Right ventricle myocardium superior (tissue), 1 donor: ENCODE measurements at regions not wholly inside any gene's neighbourhood (a gene's known extent, or its start where the extent isn't known, plus 50 kb on each side); places are given as distances from the start of the nearest gene placed in this dataset.

Experiments
- ATAC-seq: fragments of 200-7000 bp; cut with Tn5 transposase; one replicate; pipeline ENCODE4 v1.9.1; 2020; ENCODE audit warnings: mild to moderate bottlenecking; ENCODE audit not compliant: poor library complexity
- DNase-seq: peaks from one replicate; pipeline ENCODE4 v3.0.0-alpha.2; 2020
- intact Hi-C: fragments of 100-400 bp; cut with DNase I; formaldehyde crosslinking; loops from one replicate; pipeline ENCODE4 v1.11.2; 2022
- donor health status: DM: no; HTN: yes; CAD: no; lungs with severe emphysema.

DNA sequence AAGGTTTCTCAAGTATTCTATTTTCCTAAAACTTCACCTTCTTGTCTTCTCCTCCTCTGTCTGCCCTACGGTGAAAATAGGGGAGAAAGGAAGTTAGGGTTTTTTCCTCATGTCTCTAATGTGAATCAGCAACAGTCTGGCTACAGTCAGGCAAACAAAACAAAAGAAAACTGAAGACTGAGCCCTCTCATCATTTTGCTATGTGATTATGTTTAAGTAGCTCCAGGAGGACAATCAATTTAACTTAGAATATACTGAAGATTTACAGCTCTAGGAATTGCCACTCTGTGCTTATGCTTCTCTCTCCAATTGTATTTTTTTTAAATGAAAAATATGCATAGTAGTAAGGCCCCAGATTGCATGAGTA lies 316.2 kb downstream of the GPAT3 start:
- ATAC-seq (no peak), DNase-seq (no peak)
- intact Hi-C loops = no loop called here

DNA sequence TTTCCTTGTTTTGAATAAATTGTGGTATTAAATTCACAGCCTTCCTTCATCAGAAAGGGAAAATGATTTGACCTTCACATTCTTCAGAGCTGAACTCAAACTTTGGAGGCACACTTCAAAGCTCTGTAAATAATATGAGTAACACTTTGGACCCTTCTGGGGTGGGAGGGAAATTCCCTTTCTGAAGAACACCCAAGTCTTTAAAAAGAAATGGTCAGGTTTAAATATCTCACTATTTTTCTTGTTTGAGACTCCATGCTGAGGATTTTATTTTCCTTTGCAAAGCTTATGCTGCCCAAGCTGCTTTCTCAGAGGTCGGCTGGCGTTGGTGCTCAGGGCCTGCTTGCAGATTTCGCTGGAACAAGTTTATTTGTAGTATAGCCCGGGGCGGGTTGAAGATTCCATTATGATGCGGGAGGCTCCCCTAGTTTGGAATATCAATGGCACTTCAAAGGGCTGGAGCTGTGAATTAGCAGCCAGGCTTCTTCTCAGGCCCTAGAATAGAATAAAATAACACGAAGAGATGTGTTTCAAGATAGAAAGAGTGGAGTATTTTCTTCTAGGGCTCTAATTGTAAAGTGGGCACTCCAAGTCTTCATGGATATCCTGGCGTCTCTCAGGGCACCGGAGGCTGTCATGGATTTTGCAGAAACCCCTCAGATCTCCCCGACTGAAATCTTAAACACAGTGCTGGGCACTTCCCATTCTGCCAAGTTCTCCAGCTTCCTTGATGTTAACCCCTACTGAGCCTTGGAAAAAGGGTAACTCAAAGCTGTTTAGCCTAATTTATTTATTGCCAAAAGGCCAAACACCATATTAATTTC lies 315.6 kb downstream of the GPAT3 start:
- DNase-seq (no peak), ATAC-seq (no peak)
- intact Hi-C loops = no loop called here

GRCh38 chr4:83850435-83850834 lies 314.5 kb downstream of the GPAT3 start:
- no peak for DNase-seq
- no peak for ATAC-seq
- intact Hi-C loops = no loop called here

GRCh38 chr4:83846193-83846830 lies 310.4 kb downstream of the GPAT3 start:
- ATAC-seq (peak; percentile 85), DNase-seq (no peak)
- intact Hi-C loops = loop anchor here (2.0 kb wide), 1 partner anchor 66 kb away; no protein-coding TSS in a partner anchor

DNA sequence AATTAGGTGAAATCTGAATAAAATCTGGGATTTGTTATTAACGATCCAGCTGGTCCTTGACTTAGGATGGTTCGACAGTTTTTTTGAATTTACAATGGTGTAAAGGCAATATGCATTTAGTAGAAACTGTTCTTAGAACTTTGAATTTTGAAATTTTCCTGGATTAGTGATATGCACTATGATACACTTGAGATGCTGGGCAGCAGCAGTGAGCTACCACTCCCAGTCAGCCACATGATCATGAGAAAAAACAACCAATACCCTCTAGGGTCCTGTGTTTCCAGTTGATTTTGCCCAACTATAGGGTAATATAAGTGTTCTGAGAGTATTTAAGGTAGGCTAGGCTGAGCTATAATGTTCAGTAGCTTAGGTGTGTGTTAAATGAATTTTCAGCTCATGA lies 303.7 kb downstream of the GPAT3 start:
- ATAC-seq (no peak), DNase-seq (no peak)
- intact Hi-C loops = no loop called here

GRCh38 chr4:83837614-83838308 lies 301.9 kb downstream of the GPAT3 start:
- ATAC-seq (peak; percentile 98), DNase-seq (no peak)
- intact Hi-C loops = no loop called here

- DNase-seq = no peak
Observed at GRCh38 chr4:83833920-83834319, 298.0 kb downstream of the GPAT3 start.

GRCh38 chr4:83832110-83832825 lies 296.4 kb downstream of the GPAT3 start:
- intact Hi-C loops = no loop called here
- ATAC-seq (no peak), DNase-seq (no peak)

More at GRCh38 chr4:83833920-83834319, 298.0 kb downstream of the GPAT3 start:
- ATAC-seq = no peak
- intact Hi-C loops = no loop called here

- DNase-seq (no peak), ATAC-seq (no peak)
- intact Hi-C loops = no loop called here
Observed at GRCh38 chr4:83831588-83831987, 295.7 kb downstream of the GPAT3 start.

DNA sequence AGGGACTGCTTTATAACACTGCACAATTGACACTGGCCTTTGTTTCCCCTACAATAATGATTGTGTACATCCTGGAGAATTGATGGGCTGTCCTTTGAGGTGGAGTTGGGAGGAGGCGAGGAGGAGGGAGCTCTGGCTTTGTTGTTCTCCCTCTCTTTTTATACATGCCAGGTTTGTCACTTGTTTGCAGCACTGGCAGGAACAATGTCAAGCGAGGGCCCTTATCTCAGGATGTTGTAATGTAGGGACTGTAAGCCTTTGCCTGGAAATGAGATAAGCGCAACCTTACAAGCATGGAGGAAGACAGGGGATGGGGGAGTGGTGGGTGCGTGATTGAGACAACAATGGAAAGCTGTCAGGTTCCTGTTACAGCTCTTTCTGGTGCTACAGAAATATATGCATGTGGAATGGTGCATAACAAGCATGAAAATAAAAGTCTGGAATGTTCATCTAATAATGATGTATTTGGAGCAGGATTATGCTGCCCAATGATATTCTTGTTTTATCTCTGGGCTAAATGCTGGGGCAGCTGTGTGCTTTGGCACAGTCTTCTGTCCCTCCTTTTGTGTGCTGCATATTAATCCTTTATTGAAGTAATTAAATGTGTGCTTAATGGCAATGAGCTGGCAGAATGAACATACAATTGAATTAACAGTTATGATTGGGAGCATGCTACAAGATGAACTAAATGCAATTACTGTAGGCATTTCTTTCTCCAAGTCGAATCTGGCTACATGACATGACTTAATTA lies 294.4 kb downstream of the GPAT3 start:
- intact Hi-C loops = no loop called here
- DNase-seq (peak; percentile 37), ATAC-seq (peak; percentile 98)

GRCh38 chr4:83828601-83829000 lies 292.7 kb downstream of the GPAT3 start:
- intact Hi-C loops = no loop called here
- ATAC-seq = no peak
- no peak for DNase-seq

DNA sequence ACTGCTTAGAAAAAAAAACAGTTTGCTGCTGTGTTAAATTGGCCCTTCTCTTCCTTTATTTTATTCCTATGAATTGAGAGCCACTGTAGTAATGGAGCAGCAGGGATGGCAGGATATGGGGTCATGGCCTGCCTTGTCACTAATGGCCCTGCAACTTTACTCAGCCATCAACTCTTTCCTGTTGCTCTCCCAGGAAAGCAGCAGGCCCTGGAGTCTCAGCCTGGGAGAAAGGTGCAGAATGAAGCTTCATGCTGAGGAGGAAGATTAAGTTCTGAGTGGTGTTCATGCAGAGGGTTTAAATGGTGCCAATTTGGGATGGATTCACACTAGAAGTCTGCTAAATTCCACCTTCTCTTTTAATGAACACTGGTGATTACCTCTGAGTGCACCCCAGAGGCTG lies 285.6 kb downstream of the GPAT3 start:
- intact Hi-C loops = no loop called here
- ATAC-seq (no peak), DNase-seq (no peak)

DNA sequence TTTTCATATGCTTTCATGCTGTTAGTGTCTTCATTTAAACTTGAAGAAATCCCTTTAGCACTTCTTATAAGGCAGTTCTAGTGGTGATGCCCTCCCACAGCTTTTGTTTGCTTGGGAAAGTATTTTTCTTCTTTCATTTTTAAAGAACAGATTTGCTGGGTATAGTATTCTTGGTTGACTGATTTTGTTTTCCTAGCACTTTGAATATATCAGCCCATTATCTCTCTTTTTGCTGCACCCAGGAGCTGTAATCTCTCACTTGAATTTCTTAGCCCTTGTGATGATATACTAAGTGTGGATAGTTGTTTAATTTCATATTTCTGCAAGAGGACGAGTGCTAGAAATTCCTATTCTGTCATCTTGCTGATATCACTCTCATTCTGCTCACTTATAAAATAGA lies 283.7 kb downstream of the GPAT3 start:
- DNase-seq (no peak), ATAC-seq (no peak)
- intact Hi-C loops = no loop called here

- DNase-seq (no peak), ATAC-seq (no peak)
- intact Hi-C loops = no loop called here
Observed at GRCh38 chr4:83810428-83810827, 274.5 kb downstream of the GPAT3 start.

DNA sequence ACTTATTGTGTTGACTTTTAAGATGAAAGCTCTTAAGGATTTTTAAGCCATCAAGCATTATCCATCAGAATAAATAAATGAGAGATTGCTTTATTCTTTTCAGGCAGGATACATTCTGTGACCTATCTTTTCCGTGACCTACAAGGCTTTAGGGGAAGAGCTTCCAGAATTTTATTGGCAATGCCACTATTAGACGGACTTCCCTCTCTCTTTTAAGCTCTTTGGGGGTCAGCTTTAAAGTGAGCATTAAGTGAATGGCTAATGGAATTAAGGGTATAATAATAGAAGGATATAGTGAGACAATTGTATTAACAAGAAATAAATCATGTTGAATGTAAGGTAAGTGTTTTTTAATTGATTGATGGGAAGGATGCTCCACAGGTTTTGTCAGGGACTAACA lies 273.7 kb downstream of the GPAT3 start:
- intact Hi-C loops = no loop called here
- no peak for ATAC-seq
- DNase-seq = no peak

DNA sequence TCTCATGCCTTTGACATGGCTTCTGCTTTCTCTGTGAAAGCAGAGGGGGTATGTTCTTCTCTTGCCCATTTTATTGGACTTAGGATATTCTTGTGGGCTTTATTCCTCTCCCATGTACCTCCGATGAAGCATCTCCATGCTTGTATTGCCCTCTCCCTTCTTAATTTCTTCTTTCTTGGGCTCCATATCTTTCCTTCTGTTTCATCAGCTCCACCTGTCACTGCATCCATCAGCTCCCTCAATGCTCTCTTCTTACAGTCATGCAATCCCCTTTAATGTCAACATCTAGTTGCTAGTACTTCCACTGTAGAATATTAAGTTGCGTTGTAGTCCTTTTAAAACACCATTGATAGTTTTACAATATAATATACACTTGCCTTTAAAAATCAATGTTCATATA lies 257.6 kb downstream of the GPAT3 start:
- intact Hi-C loops = no loop called here
- ATAC-seq (no peak), DNase-seq (no peak)

DNA sequence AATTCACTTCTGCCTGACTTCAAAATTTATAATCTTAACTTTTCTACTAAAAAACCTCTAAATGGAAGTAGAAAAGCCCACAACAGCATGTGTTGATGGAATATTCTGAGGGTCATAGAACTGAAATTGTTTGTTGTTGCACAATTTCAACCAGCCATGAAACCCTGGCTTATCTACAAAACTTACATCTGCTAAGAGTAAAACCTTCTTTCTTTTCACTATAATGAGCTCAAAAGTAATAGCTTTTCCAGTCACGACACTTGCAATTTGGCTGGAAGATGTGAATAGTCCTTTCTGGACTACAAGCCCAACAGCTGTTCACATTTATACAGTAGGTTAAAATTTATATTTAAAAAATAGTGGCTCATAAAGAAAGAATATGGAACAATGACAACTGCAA lies 250.0 kb downstream of the GPAT3 start:
- intact Hi-C loops = no loop called here

GRCh38 chr4:83783215-83783614 lies 247.3 kb downstream of the GPAT3 start:
- intact Hi-C loops = no loop called here
- ATAC-seq (no peak), DNase-seq (no peak)

More for the DNA sequence above, 250.0 kb downstream of the GPAT3 start:
- no peak for ATAC-seq
- no peak for DNase-seq

GRCh38 chr4:83782591-83782990 lies 246.7 kb downstream of the GPAT3 start:
- intact Hi-C loops = no loop called here
- ATAC-seq = no peak
- DNase-seq = no peak
